Mesothelial cell of epicardium (in vitro differentiated cells): ENCODE measurements at regions not wholly inside any gene's neighbourhood (a gene's known extent, or its start where the extent isn't known, plus 50 kb on each side); places are given as distances from the start of the nearest gene placed in this dataset.
A peak's percentile ranks its signal among the peaks of the same experiment; 100 is the strongest.

Source experiments
- DNase-seq, 2 experiments: peaks; one replicate each; pipeline ENCODE4 v3.0.0; 2021; ENCODE audit warnings: low spot score in 2 of 2; ENCODE audit not compliant: unreplicated experiment in 2 of 2
- H3K27ac Mint-ChIP-seq: 2 replicates; pipeline ENCODE4 v1.8.0; 2021; ENCODE audit warnings: mixed read lengths
- H3K27me3 Mint-ChIP-seq: 2 replicates; pipeline ENCODE4 v1.8.0; 2021; ENCODE audit warnings: low read depth, mixed read lengths
- H3K36me3 Mint-ChIP-seq: 2 replicates; pipeline ENCODE4 v1.8.0; 2021; ENCODE audit warnings: mixed read lengths
- H3K4me1 Mint-ChIP-seq: 2 replicates; pipeline ENCODE4 v1.8.0; 2021; ENCODE audit warnings: mixed read lengths
- H3K4me3 Mint-ChIP-seq: 2 replicates; pipeline ENCODE4 v1.8.0; 2021; ENCODE audit warnings: mild to moderate bottlenecking, moderate library complexity, mixed read lengths
- H3K9me3 Mint-ChIP-seq: 2 replicates; pipeline ENCODE4 v1.8.0; 2021; ENCODE audit warnings: mixed read lengths
- CTCF ChIP-seq: fragments of 200-600 bp; sonication (generic); IDR thresholded peaks from one replicate; pipeline ENCODE4 v1.5.0; 2021; ENCODE audit warnings: antibody characterized with exemption; ENCODE audit not compliant: unreplicated experiment

- Mint-ChIP-seq H3K4me3 (no peak overlapping the region), H3K27ac (peak overlapping the region; percentile 92), H3K27me3 (no peaks in the 10 kb centered on the region), H3K4me1 (peaks cover 56% of the 10 kb centered on the region), H3K36me3 (peaks cover 3% of the 10 kb centered on the region), H3K9me3 (peaks cover 5% of the 10 kb centered on the region)
- TF ChIP-seq CTCF: no peak
- DNase-seq: no peak
Measured at GRCh38 chr6:140061110-140062042, 686.9 kb upstream of the CITED2 start.

GRCh38 chr6:140059947-140060346 is 685.5 kb upstream of the CITED2 start:
- no peaks in the 10 kb centered on the region for H3K27me3 Mint-ChIP-seq
- no peak for DNase-seq
- H3K4me1 Mint-ChIP-seq: peaks cover 46% of the 10 kb centered on the region
- no peak for TF ChIP-seq CTCF
- H3K4me3 Mint-ChIP-seq: no peak overlapping the region
- peaks cover 3% of the 10 kb centered on the region for H3K36me3 Mint-ChIP-seq
- H3K9me3 Mint-ChIP-seq: peaks cover 5% of the 10 kb centered on the region
- peak overlapping the region; percentile 35 for H3K27ac Mint-ChIP-seq

GRCh38 chr6:140058863-140059262 is 684.4 kb upstream of the CITED2 start:
- Mint-ChIP-seq H3K36me3 (peaks cover 3% of the 10 kb centered on the region), H3K4me1 (peaks cover 40% of the 10 kb centered on the region), H3K27me3 (no peaks in the 10 kb centered on the region), H3K9me3 (peaks cover 5% of the 10 kb centered on the region), H3K27ac (no peak overlapping the region), H3K4me3 (no peak overlapping the region)
- no peak for TF ChIP-seq CTCF
- DNase-seq: no peak

- Mint-ChIP-seq H3K4me1 (peaks cover 58% of the 10 kb centered on the region), H3K4me3 (no peak overlapping the region), H3K9me3 (no peaks in the 10 kb centered on the region), H3K27me3 (no peaks in the 10 kb centered on the region), H3K36me3 (no peaks in the 10 kb centered on the region), H3K27ac (peak overlapping the region; percentile 47)
- no peak for DNase-seq
- peak; percentile 18 for TF ChIP-seq CTCF
Measured at GRCh38 chr6:140052736-140053729, 678.6 kb upstream of the CITED2 start.

- H3K4me3 Mint-ChIP-seq: no peak overlapping the region
Measured at GRCh38 chr6:140051521-140052512, 677.4 kb upstream of the CITED2 start.

More at GRCh38 chr6:140051521-140052512, 677.4 kb upstream of the CITED2 start:
- Mint-ChIP-seq H3K27me3 (no peaks in the 10 kb centered on the region), H3K36me3 (no peaks in the 10 kb centered on the region), H3K9me3 (peaks cover 3% of the 10 kb centered on the region), H3K4me1 (peaks cover 51% of the 10 kb centered on the region), H3K27ac (no peak overlapping the region)
- no peak for TF ChIP-seq CTCF
- no peak for DNase-seq
